ENCODE measurements at regions not wholly inside any gene's neighbourhood (a gene's known extent, or its start where the extent isn't known, plus 50 kb on each side); places are given as distances from the start of the nearest gene placed in this dataset.
A peak's percentile ranks its signal among the peaks of the same experiment; 100 is the strongest.

GRCh38 chr3:176431038-176431418 lies 766.3 kb downstream of the TBL1XR1 start:
- DNase-seq (ENCODE audit: low spot score), result peak; percentile 17

GRCh38 chr3:176430244-176431037 lies 766.8 kb downstream of the TBL1XR1 start:
- peak; percentile 59 for DNase-seq (ENCODE audit: low spot score)

GRCh38 chr3:176428552-176428951 lies 768.7 kb downstream of the TBL1XR1 start:
- no peak for DNase-seq (ENCODE audit: low spot score)

- DNase-seq (ENCODE audit: low spot score), result no peak
Observed at GRCh38 chr3:176426371-176426770, 770.9 kb downstream of the TBL1XR1 start.

GRCh38 chr3:176416870-176417269 lies 780.4 kb downstream of the TBL1XR1 start:
- DNase-seq (ENCODE audit: low spot score), result no peak

GRCh38 chr3:176415661-176416295 lies 781.5 kb downstream of the TBL1XR1 start:
- no peak for DNase-seq (ENCODE audit: low spot score)

- no peak for DNase-seq (ENCODE audit: low spot score)
Observed at GRCh38 chr3:176412771-176413170, 784.5 kb downstream of the TBL1XR1 start.

GRCh38 chr3:176403531-176403930 lies 793.8 kb downstream of the TBL1XR1 start:
- DNase-seq (ENCODE audit: low spot score), result no peak

- no peak for DNase-seq (ENCODE audit: low spot score)
Observed at GRCh38 chr3:176401211-176401610, 796.1 kb downstream of the TBL1XR1 start.

- DNase-seq (ENCODE audit: low spot score), result no peak
Observed at GRCh38 chr3:176399193-176399592, 798.1 kb downstream of the TBL1XR1 start.

GRCh38 chr3:176395240-176395639 lies 802.0 kb downstream of the TBL1XR1 start:
- DNase-seq (ENCODE audit: low spot score), result no peak

GRCh38 chr3:176378789-176379188 lies 818.5 kb downstream of the TBL1XR1 start:
- no peak for DNase-seq (ENCODE audit: low spot score)

GRCh38 chr3:176376531-176376930 lies 820.8 kb downstream of the TBL1XR1 start:
- no peak for DNase-seq (ENCODE audit: low spot score)

- DNase-seq (ENCODE audit: low spot score), result no peak
Observed at GRCh38 chr3:176375519-176375918, 821.8 kb downstream of the TBL1XR1 start.

- DNase-seq (ENCODE audit: low spot score), result no peak
Observed at GRCh38 chr3:176362191-176362731, 835.0 kb downstream of the TBL1XR1 start.

- no peak for DNase-seq (ENCODE audit: low spot score)
Observed at GRCh38 chr3:176359211-176359610, 838.1 kb downstream of the TBL1XR1 start.

GRCh38 chr3:176357891-176358290 lies 839.4 kb downstream of the TBL1XR1 start:
- DNase-seq (ENCODE audit: low spot score), result no peak

- DNase-seq (ENCODE audit: low spot score), result peak; percentile 18
Observed at GRCh38 chr3:176354843-176355242, 842.4 kb downstream of the TBL1XR1 start.

- no peak for DNase-seq (ENCODE audit: low spot score)
Observed at GRCh38 chr3:176352716-176353334, 844.5 kb downstream of the TBL1XR1 start.

- DNase-seq (ENCODE audit: low spot score), result no peak
Observed at GRCh38 chr3:176351408-176351807, 845.9 kb downstream of the TBL1XR1 start.

- DNase-seq (ENCODE audit: low spot score), result no peak
Observed at GRCh38 chr3:176349706-176350105, 847.6 kb downstream of the TBL1XR1 start.

GRCh38 chr3:176347424-176348146 lies 849.7 kb downstream of the TBL1XR1 start:
- no peak for DNase-seq (ENCODE audit: low spot score)

Measured in SK-N-DZ (cell line).